GM23338 (cell line): ENCODE measurements at regions not wholly inside any gene's neighbourhood (a gene's known extent, or its start where the extent isn't known, plus 50 kb on each side); places are given as distances from the start of the nearest gene placed in this dataset.
A peak's percentile ranks its signal among the peaks of the same experiment; 100 is the strongest.

Experiments used
- ATAC-seq: fragments of 200-7000 bp; cut with Tn5 transposase; 3 replicates; pipeline ENCODE4 v1.9.1; 2020
- DNase-seq: peaks from one replicate; pipeline ENCODE4 v3.0.0-alpha.2; 2015; ENCODE audit warnings: low spot score
- H2AFZ ChIP-seq: fragments of 200-600 bp; sonication (generic); 2 replicates; pipeline ENCODE4 v1.8.0; 2016; ENCODE audit warnings: antibody characterized with exemption, mild to moderate bottlenecking, moderate library complexity
- H3F3A ChIP-seq: fragments of 200-600 bp; sonication (generic); replicated peaks from 2 replicates; pipeline ENCODE4 v1.8.0; 2017; ENCODE audit warnings: antibody characterized with exemption, mixed run types, low read depth
- H3K27ac ChIP-seq: fragments of 200-600 bp; sonication (generic); 2 replicates; pipeline ENCODE4 v1.6.1; 2016; ENCODE audit warnings: low read depth
- H3K27me3 ChIP-seq: fragments of 200-600 bp; sonication (generic); 2 replicates; pipeline ENCODE4 v1.8.0; 2016; ENCODE audit warnings: mild to moderate bottlenecking, mixed run types, moderate library complexity; ENCODE audit not compliant: insufficient read depth
- H3K36me3 ChIP-seq: fragments of 200-600 bp; sonication (generic); 2 replicates; pipeline ENCODE4 v1.8.0; 2016; ENCODE audit warnings: mild to moderate bottlenecking; ENCODE audit not compliant: insufficient read depth
- H3K4me1 ChIP-seq: fragments of 200-600 bp; sonication (generic); 2 replicates; pipeline ENCODE4 v1.8.0; 2016; ENCODE audit warnings: mild to moderate bottlenecking, moderate library complexity; ENCODE audit not compliant: insufficient read depth
- H3K4me2 ChIP-seq: fragments of 200-600 bp; sonication (generic); 2 replicates; pipeline ENCODE4 v1.7.1; 2017; ENCODE audit warnings: mixed run types
- H3K4me3 ChIP-seq: fragments of 200-600 bp; sonication (generic); 2 replicates; pipeline ENCODE4 v1.6.1; 2016; ENCODE audit warnings: mixed run types
- H3K79me2 ChIP-seq: fragments of 200-600 bp; sonication (generic); replicated peaks from 2 replicates; pipeline ENCODE4 v1.8.0; 2017; ENCODE audit warnings: mild to moderate bottlenecking; ENCODE audit not compliant: insufficient read depth
- H3K9me2 ChIP-seq: fragments of 200-600 bp; sonication (generic); 2 replicates; pipeline ENCODE4 v1.8.0; 2017; ENCODE audit not compliant: insufficient read depth
- H4K20me1 ChIP-seq: fragments of 200-600 bp; sonication (generic); replicated peaks from 2 replicates; pipeline ENCODE4 v1.8.0; 2017; ENCODE audit warnings: mild to moderate bottlenecking; ENCODE audit not compliant: insufficient read depth
- H3K27ac Mint-ChIP-seq: 2 replicates; pipeline ENCODE4 v1.8.0; 2020; ENCODE audit warnings: inconsistent platforms, mild to moderate bottlenecking, moderate library complexity, mixed read lengths
- H3K27me3 Mint-ChIP-seq: 3 replicates; pipeline ENCODE4 v1.8.0; 2022; ENCODE audit warnings: low read depth, mild to moderate bottlenecking, moderate library complexity, mixed read lengths, inconsistent platforms; ENCODE audit not compliant: insufficient read depth, poor library complexity
- H3K36me3 Mint-ChIP-seq: 3 replicates; pipeline ENCODE4 v1.8.0; 2021; ENCODE audit warnings: low read depth, mild to moderate bottlenecking, inconsistent platforms, moderate library complexity, mixed read lengths
- H3K4me1 Mint-ChIP-seq: 3 replicates; pipeline ENCODE4 v1.8.0; 2020; ENCODE audit warnings: mild to moderate bottlenecking, inconsistent platforms, mixed read lengths
- H3K4me3 Mint-ChIP-seq: 3 replicates; pipeline ENCODE4 v1.8.0; 2021; ENCODE audit warnings: moderate library complexity, mild to moderate bottlenecking, inconsistent platforms, mixed read lengths
- H3K9me3 Mint-ChIP-seq: 3 replicates; pipeline ENCODE4 v1.8.0; 2020; ENCODE audit warnings: moderate library complexity, mild to moderate bottlenecking, inconsistent platforms, mixed read lengths
- CREB1 ChIP-seq: fragments of 250-450 bp; sonication (Bioruptor Pico); IDR thresholded peaks from 2 replicates; pipeline ENCODE4 v1.5.0; 2020; ENCODE audit warnings: low read depth, mild to moderate bottlenecking, moderate library complexity
- EZH2 ChIP-seq: fragments of 200-600 bp; sonication (generic); IDR thresholded peaks from one replicate; pipeline ENCODE4 v1.8.0; 2017; ENCODE audit warnings: antibody characterized with exemption, mild to moderate bottlenecking, low read depth; ENCODE audit not compliant: unreplicated experiment
- JUNB ChIP-seq: IDR thresholded peaks from one replicate; pipeline ENCODE4 v1.6.1; 2016; ENCODE audit warnings: antibody characterized with exemption; ENCODE audit not compliant: unreplicated experiment
- NANOG ChIP-seq: IDR thresholded peaks from 2 replicates; pipeline ENCODE4 v1.6.1; 2016; ENCODE audit warnings: antibody characterized with exemption, borderline replicate concordance
- STAT1 ChIP-seq: IDR thresholded peaks from one replicate; pipeline ENCODE4 v1.6.1; 2016; ENCODE audit warnings: antibody characterized with exemption; ENCODE audit not compliant: unreplicated experiment
- TF ChIP-seq, protein P1 (sequence below), 2 experiments: fragments of 200-600 bp in 1 of 2; sonication (generic) in 1 of 2; conservative IDR thresholded peaks; 2 replicates each; pipeline versions ENCODE4 v1.5.1 to v1.6.1; 2016 to 2017; ENCODE audit warnings: antibody characterized with exemption in 2 of 2, low read depth in 2 of 2, mild to moderate bottlenecking in 2 of 2, moderate library complexity in 1 of 2
- TF ChIP-seq, protein P2 (sequence below): fragments of 250-450 bp; sonication (Bioruptor Pico); IDR thresholded peaks from 2 replicates; pipeline ENCODE4 v1.5.0; 2020; ENCODE audit warnings: mild to moderate bottlenecking, moderate library complexity
- TF ChIP-seq, protein P3 (sequence below): IDR thresholded peaks from 2 replicates; pipeline ENCODE4 v1.6.1; 2016; ENCODE audit warnings: antibody characterized with exemption

DNA sequence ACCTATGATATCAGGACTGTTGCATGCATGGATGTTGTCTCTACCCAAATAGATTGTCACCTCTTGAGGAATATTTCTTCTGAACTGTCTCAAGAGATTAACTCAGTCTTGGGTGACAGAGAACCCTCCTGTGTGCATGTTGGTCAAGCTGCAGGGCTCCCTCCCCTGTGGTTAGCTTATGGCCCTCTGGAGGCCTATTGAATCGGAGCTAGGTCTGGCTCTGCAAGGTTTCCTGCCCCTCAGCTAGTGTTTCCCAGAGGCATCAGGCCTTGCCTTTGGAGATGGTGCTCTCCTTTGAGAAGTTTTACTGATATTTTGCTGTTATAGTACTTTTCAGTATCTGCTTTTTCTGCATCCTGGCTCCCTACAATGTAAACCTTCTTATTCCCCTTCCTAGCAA, 769.2 kb upstream of the FAM98A start:
- H3K9me3 Mint-ChIP-seq: no peaks in the 10 kb centered on the region; the same call in 2 of the 3 replicates
- H3K4me3 Mint-ChIP-seq: no peak overlapping the region
- Histone ChIP-seq H3K4me1 (peaks cover 32% of the 10 kb centered on the region), H3K36me3 (no peaks in the 10 kb centered on the region), H3K27ac (no peak overlapping the region), H3F3A (no peaks in the 10 kb centered on the region), H3K4me2 (no peak overlapping the region), H3K4me3 (no peak overlapping the region), H2AFZ (no peak overlapping the region), H4K20me1 (no peaks in the 10 kb centered on the region), H3K27me3 (no peaks in the 10 kb centered on the region), H3K9me2 (no peaks in the 10 kb centered on the region), H3K79me2 (no peaks in the 10 kb centered on the region)
- TF ChIP-seq, protein P1, sequence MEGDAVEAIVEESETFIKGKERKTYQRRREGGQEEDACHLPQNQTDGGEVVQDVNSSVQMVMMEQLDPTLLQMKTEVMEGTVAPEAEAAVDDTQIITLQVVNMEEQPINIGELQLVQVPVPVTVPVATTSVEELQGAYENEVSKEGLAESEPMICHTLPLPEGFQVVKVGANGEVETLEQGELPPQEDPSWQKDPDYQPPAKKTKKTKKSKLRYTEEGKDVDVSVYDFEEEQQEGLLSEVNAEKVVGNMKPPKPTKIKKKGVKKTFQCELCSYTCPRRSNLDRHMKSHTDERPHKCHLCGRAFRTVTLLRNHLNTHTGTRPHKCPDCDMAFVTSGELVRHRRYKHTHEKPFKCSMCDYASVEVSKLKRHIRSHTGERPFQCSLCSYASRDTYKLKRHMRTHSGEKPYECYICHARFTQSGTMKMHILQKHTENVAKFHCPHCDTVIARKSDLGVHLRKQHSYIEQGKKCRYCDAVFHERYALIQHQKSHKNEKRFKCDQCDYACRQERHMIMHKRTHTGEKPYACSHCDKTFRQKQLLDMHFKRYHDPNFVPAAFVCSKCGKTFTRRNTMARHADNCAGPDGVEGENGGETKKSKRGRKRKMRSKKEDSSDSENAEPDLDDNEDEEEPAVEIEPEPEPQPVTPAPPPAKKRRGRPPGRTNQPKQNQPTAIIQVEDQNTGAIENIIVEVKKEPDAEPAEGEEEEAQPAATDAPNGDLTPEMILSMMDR (conservative IDR thresholded peaks at IDR 0.05; ENCODE audit: low read depth in 2 of 2): 0 out of 4 replicates have a peak, but pooled peaks of 1 of the 2 experiments have one; percentile 2
- TF ChIP-seq, protein P2, sequence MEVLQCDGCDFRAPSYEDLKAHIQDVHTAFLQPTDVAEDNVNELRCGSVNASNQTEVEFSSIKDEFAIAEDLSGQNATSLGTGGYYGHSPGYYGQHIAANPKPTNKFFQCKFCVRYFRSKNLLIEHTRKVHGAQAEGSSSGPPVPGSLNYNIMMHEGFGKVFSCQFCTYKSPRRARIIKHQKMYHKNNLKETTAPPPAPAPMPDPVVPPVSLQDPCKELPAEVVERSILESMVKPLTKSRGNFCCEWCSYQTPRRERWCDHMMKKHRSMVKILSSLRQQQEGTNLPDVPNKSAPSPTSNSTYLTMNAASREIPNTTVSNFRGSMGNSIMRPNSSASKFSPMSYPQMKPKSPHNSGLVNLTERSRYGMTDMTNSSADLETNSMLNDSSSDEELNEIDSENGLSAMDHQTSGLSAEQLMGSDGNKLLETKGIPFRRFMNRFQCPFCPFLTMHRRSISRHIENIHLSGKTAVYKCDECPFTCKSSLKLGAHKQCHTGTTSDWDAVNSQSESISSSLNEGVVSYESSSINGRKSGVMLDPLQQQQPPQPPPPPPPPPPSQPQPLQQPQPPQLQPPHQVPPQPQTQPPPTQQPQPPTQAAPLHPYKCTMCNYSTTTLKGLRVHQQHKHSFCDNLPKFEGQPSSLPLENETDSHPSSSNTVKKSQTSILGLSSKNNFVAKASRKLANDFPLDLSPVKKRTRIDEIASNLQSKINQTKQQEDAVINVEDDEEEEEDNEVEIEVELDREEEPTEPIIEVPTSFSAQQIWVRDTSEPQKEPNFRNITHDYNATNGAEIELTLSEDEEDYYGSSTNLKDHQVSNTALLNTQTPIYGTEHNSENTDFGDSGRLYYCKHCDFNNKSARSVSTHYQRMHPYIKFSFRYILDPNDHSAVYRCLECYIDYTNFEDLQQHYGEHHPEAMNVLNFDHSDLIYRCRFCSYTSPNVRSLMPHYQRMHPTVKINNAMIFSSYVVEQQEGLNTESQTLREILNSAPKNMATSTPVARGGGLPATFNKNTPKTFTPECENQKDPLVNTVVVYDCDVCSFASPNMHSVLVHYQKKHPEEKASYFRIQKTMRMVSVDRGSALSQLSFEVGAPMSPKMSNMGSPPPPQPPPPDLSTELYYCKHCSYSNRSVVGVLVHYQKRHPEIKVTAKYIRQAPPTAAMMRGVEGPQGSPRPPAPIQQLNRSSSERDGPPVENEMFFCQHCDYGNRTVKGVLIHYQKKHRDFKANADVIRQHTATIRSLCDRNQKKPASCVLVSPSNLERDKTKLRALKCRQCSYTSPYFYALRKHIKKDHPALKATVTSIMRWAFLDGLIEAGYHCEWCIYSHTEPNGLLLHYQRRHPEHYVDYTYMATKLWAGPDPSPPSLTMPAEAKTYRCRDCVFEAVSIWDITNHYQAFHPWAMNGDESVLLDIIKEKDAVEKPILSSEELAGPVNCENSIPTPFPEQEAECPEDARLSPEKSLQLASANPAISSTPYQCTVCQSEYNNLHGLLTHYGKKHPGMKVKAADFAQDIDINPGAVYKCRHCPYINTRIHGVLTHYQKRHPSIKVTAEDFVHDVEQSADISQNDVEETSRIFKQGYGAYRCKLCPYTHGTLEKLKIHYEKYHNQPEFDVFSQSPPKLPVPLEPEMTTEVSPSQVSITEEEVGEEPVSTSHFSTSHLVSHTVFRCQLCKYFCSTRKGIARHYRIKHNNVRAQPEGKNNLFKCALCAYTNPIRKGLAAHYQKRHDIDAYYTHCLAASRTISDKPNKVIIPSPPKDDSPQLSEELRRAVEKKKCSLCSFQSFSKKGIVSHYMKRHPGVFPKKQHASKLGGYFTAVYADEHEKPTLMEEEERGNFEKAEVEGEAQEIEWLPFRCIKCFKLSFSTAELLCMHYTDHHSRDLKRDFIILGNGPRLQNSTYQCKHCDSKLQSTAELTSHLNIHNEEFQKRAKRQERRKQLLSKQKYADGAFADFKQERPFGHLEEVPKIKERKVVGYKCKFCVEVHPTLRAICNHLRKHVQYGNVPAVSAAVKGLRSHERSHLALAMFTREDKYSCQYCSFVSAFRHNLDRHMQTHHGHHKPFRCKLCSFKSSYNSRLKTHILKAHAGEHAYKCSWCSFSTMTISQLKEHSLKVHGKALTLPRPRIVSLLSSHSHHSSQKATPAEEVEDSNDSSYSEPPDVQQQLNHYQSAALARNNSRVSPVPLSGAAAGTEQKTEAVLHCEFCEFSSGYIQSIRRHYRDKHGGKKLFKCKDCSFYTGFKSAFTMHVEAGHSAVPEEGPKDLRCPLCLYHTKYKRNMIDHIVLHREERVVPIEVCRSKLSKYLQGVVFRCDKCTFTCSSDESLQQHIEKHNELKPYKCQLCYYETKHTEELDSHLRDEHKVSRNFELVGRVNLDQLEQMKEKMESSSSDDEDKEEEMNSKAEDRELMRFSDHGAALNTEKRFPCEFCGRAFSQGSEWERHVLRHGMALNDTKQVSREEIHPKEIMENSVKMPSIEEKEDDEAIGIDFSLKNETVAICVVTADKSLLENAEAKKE (CRISPR knock-in tag): no peak
- TF ChIP-seq NANOG (no peak), CREB1 (no peak), STAT1 (no peak), JUNB (no peak), EZH2 (no peak)
- TF ChIP-seq, protein P3, sequence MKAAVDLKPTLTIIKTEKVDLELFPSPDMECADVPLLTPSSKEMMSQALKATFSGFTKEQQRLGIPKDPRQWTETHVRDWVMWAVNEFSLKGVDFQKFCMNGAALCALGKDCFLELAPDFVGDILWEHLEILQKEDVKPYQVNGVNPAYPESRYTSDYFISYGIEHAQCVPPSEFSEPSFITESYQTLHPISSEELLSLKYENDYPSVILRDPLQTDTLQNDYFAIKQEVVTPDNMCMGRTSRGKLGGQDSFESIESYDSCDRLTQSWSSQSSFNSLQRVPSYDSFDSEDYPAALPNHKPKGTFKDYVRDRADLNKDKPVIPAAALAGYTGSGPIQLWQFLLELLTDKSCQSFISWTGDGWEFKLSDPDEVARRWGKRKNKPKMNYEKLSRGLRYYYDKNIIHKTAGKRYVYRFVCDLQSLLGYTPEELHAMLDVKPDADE: no peak
- H3K27me3 Mint-ChIP-seq: no peaks in the 10 kb centered on the region
- peaks cover 45% of the 10 kb centered on the region for H3K4me1 Mint-ChIP-seq
- peak overlapping the region; percentile 79 for H3K27ac Mint-ChIP-seq
- H3K36me3 Mint-ChIP-seq: no peaks in the 10 kb centered on the region
- DNase-seq (no peak), ATAC-seq (no peak)
